Fibroblast of peridontal ligament (primary cell): ENCODE measurements at regions not wholly inside any gene's neighbourhood (a gene's known extent, or its start where the extent isn't known, plus 50 kb on each side); places are given as distances from the start of the nearest gene placed in this dataset.

Source experiments
- DNase-seq: peaks from one replicate; pipeline ENCODE4 v3.0.0-alpha.2; 2010; ENCODE audit errors: extremely low read depth

- DNase-seq = no peak
Measured at GRCh38 chr10:2866569-2866968, 200.8 kb upstream of the PFKP start.

- DNase-seq = no peak
Measured at GRCh38 chr10:2861632-2862210, 205.6 kb upstream of the PFKP start.

- no peak for DNase-seq
Measured at GRCh38 chr10:2858452-2858851, 208.9 kb upstream of the PFKP start.

GRCh38 chr10:2856598-2856997 is 210.8 kb upstream of the PFKP start:
- no peak for DNase-seq

GRCh38 chr10:2852574-2853323 is 214.6 kb upstream of the PFKP start:
- no peak for DNase-seq

GRCh38 chr10:2851566-2851965 is 215.8 kb upstream of the PFKP start:
- DNase-seq = no peak

GRCh38 chr10:2850202-2850601 is 217.1 kb upstream of the PFKP start:
- no peak for DNase-seq

GRCh38 chr10:2844925-2845324 is 222.4 kb upstream of the PFKP start:
- no peak for DNase-seq

GRCh38 chr10:2839081-2839725 is 228.1 kb upstream of the PFKP start:
- DNase-seq = no peak

- DNase-seq = no peak
Measured at GRCh38 chr10:2837674-2838073, 229.7 kb upstream of the PFKP start.

GRCh38 chr10:2836921-2837662 is 230.3 kb upstream of the PFKP start:
- DNase-seq = no peak

- DNase-seq = no peak
Measured at GRCh38 chr10:2834214-2834613, 233.1 kb upstream of the PFKP start.

GRCh38 chr10:2831509-2831908 is 235.8 kb upstream of the PFKP start:
- no peak for DNase-seq

- no peak for DNase-seq
Measured at GRCh38 chr10:2828741-2829140, 238.6 kb upstream of the PFKP start.

GRCh38 chr10:2826675-2827074 is 240.7 kb upstream of the PFKP start:
- no peak for DNase-seq

- no peak for DNase-seq
Measured at GRCh38 chr10:2825841-2826240, 241.5 kb upstream of the PFKP start.

GRCh38 chr10:2817940-2818636 is 249.3 kb upstream of the PFKP start:
- DNase-seq = no peak

- no peak for DNase-seq
Measured at GRCh38 chr10:2813693-2814092, 253.7 kb upstream of the PFKP start.

- DNase-seq = no peak
Measured at GRCh38 chr10:2813286-2813685, 254.1 kb upstream of the PFKP start.

- DNase-seq = no peak
Measured at GRCh38 chr10:2812631-2813030, 254.7 kb upstream of the PFKP start.

GRCh38 chr10:2800178-2800577 is 267.2 kb upstream of the PFKP start:
- DNase-seq = no peak
